ENCODE measurements at regions not wholly inside any gene's neighbourhood (a gene's known extent, or its start where the extent isn't known, plus 50 kb on each side); places are given as distances from the start of the nearest gene placed in this dataset.
A peak's percentile ranks its signal among the peaks of the same experiment; 100 is the strongest.

- DNase-seq, result no peak
Measured at GRCh38 chr6:21990577-21990976, 306.3 kb downstream of the PRL start.

- DNase-seq, result no peak
Measured at GRCh38 chr6:21992178-21992967, 304.5 kb downstream of the PRL start.

GRCh38 chr6:21993841-21994240 is 303.0 kb downstream of the PRL start:
- no peak for DNase-seq

- no peak for DNase-seq
Measured at GRCh38 chr6:21994821-21995220, 302.0 kb downstream of the PRL start.

- DNase-seq, result no peak
Measured at GRCh38 chr6:21995318-21995717, 301.5 kb downstream of the PRL start.

- no peak for DNase-seq
Measured at GRCh38 chr6:21996425-21997118, 300.3 kb downstream of the PRL start.

- DNase-seq, result no peak
Measured at GRCh38 chr6:21997119-21998037, 299.5 kb downstream of the PRL start.

- DNase-seq, result no peak
Measured at GRCh38 chr6:21998582-21998981, 298.3 kb downstream of the PRL start.

- no peak for DNase-seq
Measured at GRCh38 chr6:21999012-21999528, 297.8 kb downstream of the PRL start.

- no peak for DNase-seq
Measured at GRCh38 chr6:21999741-22000140, 297.1 kb downstream of the PRL start.

- DNase-seq, result no peak
Measured at GRCh38 chr6:22001396-22002027, 295.3 kb downstream of the PRL start.

- no peak for DNase-seq
Measured at GRCh38 chr6:22003287-22003686, 293.5 kb downstream of the PRL start.

- no peak for DNase-seq
Measured at GRCh38 chr6:22006795-22007194, 290.0 kb downstream of the PRL start.

GRCh38 chr6:22007469-22007868 is 289.4 kb downstream of the PRL start:
- no peak for DNase-seq

- no peak for DNase-seq
Measured at GRCh38 chr6:22008248-22008836, 288.5 kb downstream of the PRL start.

GRCh38 chr6:22010102-22010501 is 286.7 kb downstream of the PRL start:
- peak in 1 of 56 donors; percentile 5 for DNase-seq

GRCh38 chr6:22015216-22015615 is 281.6 kb downstream of the PRL start:
- DNase-seq, result no peak

- no peak for DNase-seq
Measured at GRCh38 chr6:22015944-22016343, 280.9 kb downstream of the PRL start.

GRCh38 chr6:22017272-22017671 is 279.6 kb downstream of the PRL start:
- DNase-seq, result no peak

- DNase-seq, result no peak
Measured at GRCh38 chr6:22017766-22018165, 279.1 kb downstream of the PRL start.

GRCh38 chr6:22019857-22020256 is 277.0 kb downstream of the PRL start:
- DNase-seq, result no peak

All from nucleus accumbens (tissue), 56 donors.